Heart left ventricle (tissue), 16 donors: ENCODE measurements at regions not wholly inside any gene's neighbourhood (a gene's known extent, or its start where the extent isn't known, plus 50 kb on each side); places are given as distances from the start of the nearest gene placed in this dataset.

Experiments used
- ATAC-seq, 4 donors: fragments of 200-7000 bp; cut with Tn5 transposase; one replicate each; pipeline ENCODE4 v1.9.1; 2020 to 2022; ENCODE audit warnings: moderate library complexity in 4 of 4, mild to moderate bottlenecking in 3 of 4, moderate number of reproducible peaks in 1 of 4
- DNase-seq, 5 donors: peaks; one replicate each; pipeline ENCODE4 v3.0.0-alpha.2; 2020
- H3K27ac ChIP-seq, 12 donors: fragments of 200-600 bp; sonication (generic) in 4 of 12; one replicate each; pipeline versions ENCODE4 v1.5.0 to v1.8.0; 2016 to 2022; ENCODE audit warnings: mild to moderate bottlenecking in 2 of 12
- H3K27me3 ChIP-seq, 9 donors: fragments of 200-600 bp; sonication (generic) in 2 of 9; one replicate each; pipeline versions ENCODE4 v1.5.1 to v1.8.0; 2016 to 2022; ENCODE audit warnings: mild to moderate bottlenecking in 3 of 9
- H3K36me3 ChIP-seq, 9 donors: fragments of 200-600 bp; sonication (generic) in 2 of 9; one replicate each; pipeline versions ENCODE4 v1.5.0 to v1.8.0; 2018 to 2022; ENCODE audit warnings: mild to moderate bottlenecking in 2 of 9
- H3K4me1 ChIP-seq, 12 donors: fragments of 200-600 bp; sonication (generic) in 4 of 12; one replicate each; pipeline versions ENCODE4 v1.5.0 to v1.8.0; 2016 to 2022; ENCODE audit warnings: mild to moderate bottlenecking in 3 of 12
- H3K4me3 ChIP-seq, 12 donors: fragments of 200-600 bp; sonication (generic) in 4 of 12; one replicate each; pipeline versions ENCODE4 v1.5.0 to v1.8.0; 2017 to 2022; ENCODE audit warnings: mild to moderate bottlenecking in 9 of 12, moderate library complexity in 4 of 12
- H3K9me3 ChIP-seq, 12 donors: fragments of 200-600 bp; sonication (generic) in 4 of 12; one replicate each; pipeline versions ENCODE4 v1.5.0 to v1.8.0; 2016 to 2022; ENCODE audit warnings: mild to moderate bottlenecking in 1 of 12
- POLR2A ChIP-seq, 2 donors: fragments of 450-650 bp; IDR thresholded peaks; one replicate each; pipeline ENCODE4 v1.6.1; 2017; ENCODE audit warnings: antibody characterized with exemption in 2 of 2, mild to moderate bottlenecking in 2 of 2, moderate library complexity in 2 of 2
- WGBS, 4 donors: extraction: QIAGEN DNeasy Blood & Tissue Kit in 2 of 4; methylation state at CpG; one replicate each; pipeline versions ENCODE4 v1.1.5 to v1.1.7; 2013 to 2018; 5-methylcytosine and 5-hydroxymethylcytosine counted together
- intact Hi-C, 10 donors: fragments of 100-400 bp; cut with DNase I; formaldehyde crosslinking; loops; one replicate each; pipeline versions ENCODE4 v1.11.1 to v1.14.2; 2022
- TF ChIP-seq, protein P1 (sequence below), 12 donors: fragments of 200-600 bp; sonication (generic) in 4 of 12; IDR thresholded peaks; one replicate each; pipeline versions ENCODE4 v1.5.0 to v1.8.0; 2018 to 2022; ENCODE audit warnings: antibody characterized with exemption in 12 of 12, mild to moderate bottlenecking in 5 of 12
- donor health status: ischemic (EF 13 %, LVEDD 7.1; RV severe dilation, severe dysfunction).
- donor health status: healthy with polysubstance abuse.
- donor health status: DM: no; HTN: yes; CAD: no.
- donor health status: DM: no; HTN: no; CAD: no.
- donor health status: ischemic (EF 25% LVEDD 6.9; RV normal size, moderate dysfunction).
- donor health status: ischemic (EF 25% LVEDD 5.7; RV mildly dilated, moderate dysfunction).
- donor health status: healthy.
- donor health status: DM: yes; HTN: yes; CAD: no.
- donor health status: ischemic (EF 35%, LVEDD 5.7; RV mildly dilated, moderate dysfunction).
- donor health status: nonischemic (EF 11% LVEDD 7.7; RV severe dilation, severe dysfunction).
- donor health status: DM: yes; HTN: yes; CAD: no.
- donor health status: PGD.
- donor health status: ischemic (EF 29% LVEDD 5.4; RV normal size, mild dysfunction).
- donor health status: nonischemic (EF 23%, LVEDD 6.1; RV moderate dilation, normal function).

DNA sequence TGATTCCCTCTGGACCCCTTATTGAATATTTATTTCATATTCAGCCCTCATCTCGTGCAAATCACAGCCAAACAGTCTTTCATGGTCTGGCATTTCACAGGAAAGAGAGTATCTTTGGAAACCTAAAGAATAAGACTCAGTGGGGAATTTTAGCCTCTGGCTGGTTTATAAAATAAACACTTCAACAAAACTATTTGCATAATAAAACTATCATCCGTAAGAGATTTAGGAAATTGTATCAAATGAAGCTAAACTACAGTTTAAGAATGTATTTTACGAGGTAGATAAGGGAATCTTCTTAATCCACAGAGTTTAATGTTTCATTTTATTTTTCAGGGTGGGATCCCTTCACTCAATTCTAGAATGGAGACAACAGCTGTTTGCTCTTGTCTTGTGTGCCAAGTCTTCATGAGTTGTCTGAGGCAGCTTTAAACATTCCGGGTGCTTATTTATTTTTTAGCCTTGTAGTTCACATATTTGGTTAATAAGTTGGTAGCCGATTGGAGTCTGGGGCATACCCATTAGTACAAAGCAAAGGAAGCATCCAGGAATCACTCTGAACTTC, 634.4 kb upstream of the KLF12 start:
- TF ChIP-seq, protein P1, sequence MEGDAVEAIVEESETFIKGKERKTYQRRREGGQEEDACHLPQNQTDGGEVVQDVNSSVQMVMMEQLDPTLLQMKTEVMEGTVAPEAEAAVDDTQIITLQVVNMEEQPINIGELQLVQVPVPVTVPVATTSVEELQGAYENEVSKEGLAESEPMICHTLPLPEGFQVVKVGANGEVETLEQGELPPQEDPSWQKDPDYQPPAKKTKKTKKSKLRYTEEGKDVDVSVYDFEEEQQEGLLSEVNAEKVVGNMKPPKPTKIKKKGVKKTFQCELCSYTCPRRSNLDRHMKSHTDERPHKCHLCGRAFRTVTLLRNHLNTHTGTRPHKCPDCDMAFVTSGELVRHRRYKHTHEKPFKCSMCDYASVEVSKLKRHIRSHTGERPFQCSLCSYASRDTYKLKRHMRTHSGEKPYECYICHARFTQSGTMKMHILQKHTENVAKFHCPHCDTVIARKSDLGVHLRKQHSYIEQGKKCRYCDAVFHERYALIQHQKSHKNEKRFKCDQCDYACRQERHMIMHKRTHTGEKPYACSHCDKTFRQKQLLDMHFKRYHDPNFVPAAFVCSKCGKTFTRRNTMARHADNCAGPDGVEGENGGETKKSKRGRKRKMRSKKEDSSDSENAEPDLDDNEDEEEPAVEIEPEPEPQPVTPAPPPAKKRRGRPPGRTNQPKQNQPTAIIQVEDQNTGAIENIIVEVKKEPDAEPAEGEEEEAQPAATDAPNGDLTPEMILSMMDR (IDR thresholded peaks at IDR 0.05): no peak
- TF ChIP-seq POLR2A (IDR thresholded peaks at IDR 0.05): no peak
- no peaks in the 10 kb centered on the region for H3K36me3 ChIP-seq
- peaks cover 0 to 11% (median 0%) of the 10 kb centered on the region in 12 donors for H3K4me1 ChIP-seq
- ATAC-seq (no peak), DNase-seq (no peak)
- H3K4me3 ChIP-seq: no peak overlapping the region
- no peaks in the 10 kb centered on the region for H3K27me3 ChIP-seq
- H3K27ac ChIP-seq: no peak overlapping the region
- 57 to 69% (median 67%) methylated on average over 5 of the region's 5 CpGs for WGBS, 4 donors
- H3K9me3 ChIP-seq: peaks cover 0 to 5% (median 0%) of the 10 kb centered on the region in 12 donors
- intact Hi-C loops: no loop called here

DNA sequence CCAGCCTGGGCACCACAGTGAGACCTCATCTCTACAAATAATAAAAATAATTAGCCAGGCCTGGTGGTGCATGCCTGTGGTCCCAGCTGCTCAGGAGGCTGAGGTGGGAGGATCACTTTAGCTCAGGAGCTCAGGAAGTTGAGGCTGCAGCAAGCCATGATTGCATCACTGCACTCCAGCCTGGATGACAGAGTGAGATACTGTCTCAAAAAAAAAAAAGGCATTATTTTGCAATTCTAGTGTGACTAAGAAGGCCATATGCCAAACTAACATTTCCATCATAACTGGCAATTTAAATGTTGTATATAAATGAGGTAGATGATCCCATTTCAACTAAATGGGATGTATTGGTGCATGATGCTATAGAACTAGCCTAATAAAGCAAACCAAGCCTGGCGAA, 632.8 kb upstream of the KLF12 start:
- peak in 1 of 5 donors; percentile 30 for DNase-seq
- H3K27ac ChIP-seq: no peak overlapping the region
- no peaks in the 10 kb centered on the region for H3K27me3 ChIP-seq
- 95 to 100% (median 99%) methylated on average over 1 of the region's 1 CpG for WGBS, 4 donors
- peaks cover 0 to 5% (median 0%) of the 10 kb centered on the region in 12 donors for H3K9me3 ChIP-seq
- TF ChIP-seq, protein P1 (IDR thresholded peaks at IDR 0.05): no peak
- TF ChIP-seq POLR2A (IDR thresholded peaks at IDR 0.05): no peak
- no peaks in the 10 kb centered on the region for H3K36me3 ChIP-seq
- peaks cover 0 to 11% (median 0%) of the 10 kb centered on the region in 12 donors for H3K4me1 ChIP-seq
- no peak for ATAC-seq
- intact Hi-C loops: no loop called here
- no peak overlapping the region for H3K4me3 ChIP-seq

DNA sequence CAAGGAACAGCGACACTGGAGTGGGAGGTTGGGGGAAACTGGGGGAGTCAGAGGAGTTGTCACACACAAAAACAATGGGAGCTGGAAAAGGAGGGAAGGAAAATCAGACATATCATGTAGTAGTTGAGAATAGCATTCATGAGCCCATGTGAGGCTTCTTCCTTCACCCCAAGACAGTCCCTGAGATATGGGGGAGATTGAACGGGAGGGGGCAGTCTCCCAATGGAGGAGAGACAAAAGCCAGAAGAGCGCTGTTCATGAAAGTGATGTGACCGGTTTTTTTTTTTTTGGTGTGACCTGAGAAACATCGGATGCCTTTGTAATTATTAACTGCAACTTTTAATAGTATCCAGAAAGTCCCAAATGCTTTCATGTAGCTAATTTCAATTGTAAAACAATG, 631.8 kb upstream of the KLF12 start:
- peaks cover 0 to 11% (median 0%) of the 10 kb centered on the region in 12 donors for H3K4me1 ChIP-seq
- no peak overlapping the region for H3K27ac ChIP-seq
- ATAC-seq: no peak
- 76 to 88% (median 82%) methylated on average over 5 of the region's 5 CpGs for WGBS, 4 donors
- DNase-seq: no peak
- H3K4me3 ChIP-seq: no peak overlapping the region
- H3K27me3 ChIP-seq: no peaks in the 10 kb centered on the region
- no peaks in the 10 kb centered on the region for H3K36me3 ChIP-seq
- H3K9me3 ChIP-seq: peaks cover 0 to 5% (median 0%) of the 10 kb centered on the region in 12 donors
- intact Hi-C loops: no loop called here
- TF ChIP-seq, protein P1 (IDR thresholded peaks at IDR 0.05): no peak
- TF ChIP-seq POLR2A (IDR thresholded peaks at IDR 0.05): no peak

DNA sequence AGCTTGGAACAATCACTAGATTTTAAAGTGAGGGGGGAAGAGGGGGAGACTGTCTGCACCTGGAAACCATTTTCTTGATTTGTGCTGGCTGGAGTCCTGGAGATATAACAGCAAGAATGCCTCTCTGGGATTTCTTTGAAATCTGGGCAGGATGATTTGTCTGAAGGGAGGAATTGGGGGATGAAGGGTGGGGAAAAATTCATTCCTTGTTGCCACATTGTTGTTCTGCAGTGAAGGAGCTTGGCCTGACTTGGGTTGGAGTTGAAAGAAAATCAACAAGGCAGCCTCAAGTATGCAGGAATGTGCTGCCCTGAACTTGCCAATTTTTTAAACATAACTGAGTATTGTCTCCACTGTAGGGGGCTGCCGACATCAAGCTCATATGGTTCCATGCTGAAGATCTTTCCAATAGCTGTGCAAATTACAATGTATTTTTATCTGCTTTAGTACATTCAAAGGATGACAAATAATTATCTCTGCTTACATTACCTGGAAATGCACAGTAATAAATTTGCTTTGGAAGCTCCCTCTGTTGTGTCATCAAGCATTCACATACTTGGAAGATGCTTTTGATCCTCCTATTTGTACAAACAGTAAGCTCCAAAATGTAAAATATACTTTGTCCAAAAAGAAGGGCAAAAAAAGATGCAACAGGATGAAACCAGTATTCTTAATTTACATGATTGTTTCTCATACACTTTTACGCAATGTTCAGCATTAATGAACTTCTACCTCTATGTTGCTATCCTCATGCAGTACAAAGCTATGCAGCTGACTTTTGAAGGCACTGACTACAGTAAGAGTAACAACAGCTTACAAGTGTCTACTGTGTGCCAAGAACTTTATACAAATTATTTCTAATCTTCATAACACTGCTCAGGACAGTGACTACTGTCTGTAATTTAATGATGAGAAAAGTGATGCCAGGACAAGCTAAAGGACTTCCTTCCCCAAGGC, 627.9 kb upstream of the KLF12 start:
- TF ChIP-seq, protein P1 (IDR thresholded peaks at IDR 0.05): no peak
- no peak for TF ChIP-seq POLR2A (IDR thresholded peaks at IDR 0.05)
- Histone ChIP-seq H3K4me3 (no peak overlapping the region), H3K27me3 (no peaks in the 10 kb centered on the region), H3K4me1 (no peaks in the 10 kb centered on the region), H3K27ac (no peak overlapping the region), H3K36me3 (no peaks in the 10 kb centered on the region), H3K9me3 (peaks cover 0 to 3% (median 0%) of the 10 kb centered on the region in 12 donors)
- 81 to 84% (median 83%) methylated on average over 2 of the region's 2 CpGs for WGBS, 4 donors
- no peak for DNase-seq
- intact Hi-C loops: no loop called here
- ATAC-seq: no peak
